PFSK-1 (cell line): ENCODE measurements at regions not wholly inside any gene's neighbourhood (a gene's known extent, or its start where the extent isn't known, plus 50 kb on each side); places are given as distances from the start of the nearest gene placed in this dataset.

Experiments
- FOXP2 ChIP-seq: optimal IDR thresholded peaks from 2 replicates; pipeline ENCODE3; 2011; ENCODE audit warnings: borderline replicate concordance, control low read depth, inconsistent platforms; ENCODE audit not compliant: insufficient read depth; ENCODE audit errors: extremely low read length, extremely low read depth
- POLR2AphosphoS5 ChIP-seq: IDR thresholded peaks from 2 replicates; pipeline ENCODE4 v1.6.1; 2012; ENCODE audit warnings: low read depth, mild to moderate bottlenecking, control low read depth, low read length, moderate library complexity
- SIN3A ChIP-seq: IDR thresholded peaks from 2 replicates; pipeline ENCODE4 v1.6.1; 2012; ENCODE audit warnings: mild to moderate bottlenecking, low read length, moderate library complexity, borderline replicate concordance; ENCODE audit not compliant: insufficient read depth
- TAF1 ChIP-seq: IDR thresholded peaks from 2 replicates; pipeline ENCODE4 v1.6.1; 2012; ENCODE audit warnings: low read length, control low read depth, borderline replicate concordance; ENCODE audit not compliant: insufficient read depth
- TF ChIP-seq, protein P1 (sequence below), 2 experiments: IDR thresholded peaks; 2 replicates each; pipeline versions ENCODE4 v1.6.1 to v1.8.0; 2011 to 2012; ENCODE audit warnings: low read depth in 2 of 2, low read length in 2 of 2, control low read depth in 1 of 2, inconsistent platforms in 1 of 2, mild to moderate bottlenecking in 1 of 2, moderate library complexity in 1 of 2; ENCODE audit not compliant: insufficient read depth in 1 of 2

GRCh38 chr5:174252121-174252520, 206.6 kb downstream of the NSG2 start:
- TF ChIP-seq SIN3A (no peak), FOXP2 (no peak), TAF1 (no peak), POLR2AphosphoS5 (no peak)
- TF ChIP-seq, protein P1, sequence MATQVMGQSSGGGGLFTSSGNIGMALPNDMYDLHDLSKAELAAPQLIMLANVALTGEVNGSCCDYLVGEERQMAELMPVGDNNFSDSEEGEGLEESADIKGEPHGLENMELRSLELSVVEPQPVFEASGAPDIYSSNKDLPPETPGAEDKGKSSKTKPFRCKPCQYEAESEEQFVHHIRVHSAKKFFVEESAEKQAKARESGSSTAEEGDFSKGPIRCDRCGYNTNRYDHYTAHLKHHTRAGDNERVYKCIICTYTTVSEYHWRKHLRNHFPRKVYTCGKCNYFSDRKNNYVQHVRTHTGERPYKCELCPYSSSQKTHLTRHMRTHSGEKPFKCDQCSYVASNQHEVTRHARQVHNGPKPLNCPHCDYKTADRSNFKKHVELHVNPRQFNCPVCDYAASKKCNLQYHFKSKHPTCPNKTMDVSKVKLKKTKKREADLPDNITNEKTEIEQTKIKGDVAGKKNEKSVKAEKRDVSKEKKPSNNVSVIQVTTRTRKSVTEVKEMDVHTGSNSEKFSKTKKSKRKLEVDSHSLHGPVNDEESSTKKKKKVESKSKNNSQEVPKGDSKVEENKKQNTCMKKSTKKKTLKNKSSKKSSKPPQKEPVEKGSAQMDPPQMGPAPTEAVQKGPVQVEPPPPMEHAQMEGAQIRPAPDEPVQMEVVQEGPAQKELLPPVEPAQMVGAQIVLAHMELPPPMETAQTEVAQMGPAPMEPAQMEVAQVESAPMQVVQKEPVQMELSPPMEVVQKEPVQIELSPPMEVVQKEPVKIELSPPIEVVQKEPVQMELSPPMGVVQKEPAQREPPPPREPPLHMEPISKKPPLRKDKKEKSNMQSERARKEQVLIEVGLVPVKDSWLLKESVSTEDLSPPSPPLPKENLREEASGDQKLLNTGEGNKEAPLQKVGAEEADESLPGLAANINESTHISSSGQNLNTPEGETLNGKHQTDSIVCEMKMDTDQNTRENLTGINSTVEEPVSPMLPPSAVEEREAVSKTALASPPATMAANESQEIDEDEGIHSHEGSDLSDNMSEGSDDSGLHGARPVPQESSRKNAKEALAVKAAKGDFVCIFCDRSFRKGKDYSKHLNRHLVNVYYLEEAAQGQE (IDR thresholded peaks at IDR 0.05; ENCODE audit: insufficient read depth in 1 of 2, low read depth in 2 of 2, low read length in 2 of 2), result no peak

DNA sequence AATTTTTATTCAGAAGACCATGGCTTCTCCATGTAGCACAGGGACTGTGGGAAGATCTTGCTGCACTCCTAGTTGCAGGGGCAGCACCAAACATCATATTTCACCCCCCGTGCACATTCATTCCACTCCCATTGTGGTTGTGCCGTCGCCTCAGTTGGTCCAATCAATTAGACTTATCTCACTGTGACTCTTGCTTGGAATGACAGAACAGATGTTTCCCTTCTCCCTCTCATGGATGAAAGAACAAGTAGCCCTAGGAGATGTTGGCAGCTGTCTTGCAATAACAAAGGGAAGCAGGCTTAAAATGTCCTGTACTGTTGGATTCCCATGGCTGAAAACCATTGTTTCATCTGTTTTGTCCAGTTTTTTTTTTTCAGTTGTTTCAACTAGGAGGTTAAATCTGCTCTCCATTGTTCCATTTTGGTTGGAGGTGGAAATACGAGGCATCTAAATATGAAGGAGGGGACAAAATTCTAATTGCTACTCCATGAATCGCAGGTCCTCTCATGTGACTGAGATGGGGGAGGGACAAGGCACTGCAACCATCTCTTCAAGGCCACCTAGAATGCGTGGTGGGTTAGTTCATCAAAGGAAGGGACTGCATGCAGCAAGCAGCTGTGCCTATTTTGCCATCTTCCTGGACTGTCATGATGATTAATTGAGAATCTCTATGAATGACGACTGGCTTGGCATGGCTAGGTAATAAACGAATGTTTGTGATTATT, 214.4 kb downstream of the NSG2 start:
- no peak for TF ChIP-seq SIN3A
- TF ChIP-seq TAF1, result no peak
- TF ChIP-seq FOXP2, result no peak
- TF ChIP-seq, protein P1 (IDR thresholded peaks at IDR 0.05; ENCODE audit: insufficient read depth in 1 of 2, low read depth in 2 of 2, low read length in 2 of 2), result no peak
- TF ChIP-seq POLR2AphosphoS5, result no peak

GRCh38 chr5:174271316-174271715, 225.8 kb downstream of the NSG2 start:
- TF ChIP-seq SIN3A, result no peak
- no peak for TF ChIP-seq FOXP2
- TF ChIP-seq, protein P1 (IDR thresholded peaks at IDR 0.05; ENCODE audit: insufficient read depth in 1 of 2, low read depth in 2 of 2, low read length in 2 of 2), result no peak
- no peak for TF ChIP-seq TAF1
- no peak for TF ChIP-seq POLR2AphosphoS5

GRCh38 chr5:174272671-174273070, 227.2 kb downstream of the NSG2 start:
- TF ChIP-seq FOXP2, result no peak
- TF ChIP-seq, protein P1 (IDR thresholded peaks at IDR 0.05; ENCODE audit: insufficient read depth in 1 of 2, low read depth in 2 of 2, low read length in 2 of 2), result no peak
- TF ChIP-seq POLR2AphosphoS5, result no peak
- TF ChIP-seq SIN3A, result no peak
- TF ChIP-seq TAF1, result no peak
